KMS-11 (cell line): ENCODE measurements at regions not wholly inside any gene's neighbourhood (a gene's known extent, or its start where the extent isn't known, plus 50 kb on each side); places are given as distances from the start of the nearest gene placed in this dataset.

Experiments
- H2AFZ ChIP-seq: fragments of 200-600 bp; sonication (generic); 2 replicates; pipeline ENCODE4 v1.6.1; 2016; ENCODE audit warnings: antibody characterized with exemption, mixed run types, low read depth
- H3K27ac ChIP-seq: fragments of 200-600 bp; sonication (generic); 2 replicates; pipeline ENCODE4 v1.6.1; 2016; ENCODE audit warnings: mild to moderate bottlenecking, mixed run types
- H3K27me3 ChIP-seq: fragments of 200-600 bp; sonication (generic); 2 replicates; pipeline ENCODE4 v1.6.1; 2017; ENCODE audit warnings: mild to moderate bottlenecking, low read depth, mixed run types, moderate library complexity; ENCODE audit not compliant: insufficient read depth
- H3K36me3 ChIP-seq: fragments of 200-600 bp; sonication (generic); 2 replicates; pipeline ENCODE4 v1.6.1; 2017; ENCODE audit warnings: mild to moderate bottlenecking, mixed run types; ENCODE audit not compliant: insufficient read depth
- H3K4me1 ChIP-seq: fragments of 200-600 bp; sonication (generic); 2 replicates; pipeline ENCODE4 v1.6.1; 2016; ENCODE audit warnings: mild to moderate bottlenecking, low read depth, mixed run types; ENCODE audit not compliant: poor library complexity, severe bottlenecking
- H3K4me2 ChIP-seq: fragments of 200-600 bp; sonication (generic); 2 replicates; pipeline ENCODE4 v1.7.0; 2016; ENCODE audit warnings: mild to moderate bottlenecking, mixed run types
- H3K4me3 ChIP-seq: fragments of 200-600 bp; sonication (generic); IDR thresholded peaks from 2 replicates; pipeline ENCODE4 v1.6.1; 2017; ENCODE audit warnings: low read depth, low read length, mixed read lengths; ENCODE audit not compliant: insufficient read depth
- H3K79me2 ChIP-seq: fragments of 200-600 bp; sonication (generic); 2 replicates; pipeline ENCODE4 v1.6.1; 2016; ENCODE audit warnings: low read depth, mixed run types; ENCODE audit not compliant: insufficient read depth
- H3K9ac ChIP-seq: fragments of 200-600 bp; sonication (generic); 2 replicates; pipeline ENCODE4 v1.6.1; 2016; ENCODE audit warnings: mild to moderate bottlenecking, mixed run types
- H4K20me1 ChIP-seq: fragments of 200-600 bp; sonication (generic); 2 replicates; pipeline ENCODE4 v1.6.1; 2016; ENCODE audit warnings: mild to moderate bottlenecking, mixed run types; ENCODE audit not compliant: insufficient read depth
- TF ChIP-seq, protein P1 (sequence below): fragments of 200-600 bp; sonication (generic); conservative IDR thresholded peaks from 2 replicates; pipeline ENCODE4 v1.6.1; 2017; ENCODE audit warnings: low read depth, mild to moderate bottlenecking, antibody characterized with exemption, low read length, moderate library complexity, mixed read lengths

DNA sequence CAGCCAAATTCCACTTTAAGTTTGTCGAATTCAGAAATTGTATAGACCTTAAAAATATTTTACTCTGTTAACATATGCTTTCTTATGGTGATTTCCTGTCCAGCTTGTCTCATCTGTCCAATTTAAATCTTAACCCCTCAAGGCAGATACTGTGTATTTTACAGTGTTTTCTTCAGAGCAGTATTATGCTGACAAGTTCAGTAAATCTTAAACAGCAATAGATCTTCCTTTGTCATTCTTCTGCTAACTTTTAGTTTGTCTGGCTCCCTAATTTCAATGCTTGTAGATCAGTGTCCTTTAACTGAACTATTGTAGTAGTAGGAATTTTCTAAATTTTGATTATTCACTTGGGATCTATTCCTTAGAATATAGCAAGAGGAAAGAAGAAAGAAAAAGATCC lies 52.8 kb upstream of the MEIS1 start:
- Histone ChIP-seq H3K4me3 (no peak overlapping the region), H3K79me2 (no peaks in the 10 kb centered on the region), H4K20me1 (no peaks in the 10 kb centered on the region), H3K4me2 (no peak overlapping the region), H3K4me1 (no peaks in the 10 kb centered on the region), H3K27me3 (no peaks in the 10 kb centered on the region), H3K27ac (no peak overlapping the region), H3K36me3 (no peaks in the 10 kb centered on the region), H2AFZ (no peak overlapping the region), H3K9ac (no peak overlapping the region)
- TF ChIP-seq, protein P1, sequence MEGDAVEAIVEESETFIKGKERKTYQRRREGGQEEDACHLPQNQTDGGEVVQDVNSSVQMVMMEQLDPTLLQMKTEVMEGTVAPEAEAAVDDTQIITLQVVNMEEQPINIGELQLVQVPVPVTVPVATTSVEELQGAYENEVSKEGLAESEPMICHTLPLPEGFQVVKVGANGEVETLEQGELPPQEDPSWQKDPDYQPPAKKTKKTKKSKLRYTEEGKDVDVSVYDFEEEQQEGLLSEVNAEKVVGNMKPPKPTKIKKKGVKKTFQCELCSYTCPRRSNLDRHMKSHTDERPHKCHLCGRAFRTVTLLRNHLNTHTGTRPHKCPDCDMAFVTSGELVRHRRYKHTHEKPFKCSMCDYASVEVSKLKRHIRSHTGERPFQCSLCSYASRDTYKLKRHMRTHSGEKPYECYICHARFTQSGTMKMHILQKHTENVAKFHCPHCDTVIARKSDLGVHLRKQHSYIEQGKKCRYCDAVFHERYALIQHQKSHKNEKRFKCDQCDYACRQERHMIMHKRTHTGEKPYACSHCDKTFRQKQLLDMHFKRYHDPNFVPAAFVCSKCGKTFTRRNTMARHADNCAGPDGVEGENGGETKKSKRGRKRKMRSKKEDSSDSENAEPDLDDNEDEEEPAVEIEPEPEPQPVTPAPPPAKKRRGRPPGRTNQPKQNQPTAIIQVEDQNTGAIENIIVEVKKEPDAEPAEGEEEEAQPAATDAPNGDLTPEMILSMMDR = no peak

- Histone ChIP-seq H3K4me3 (no peak overlapping the region), H3K4me1 (no peaks in the 10 kb centered on the region), H3K27me3 (no peaks in the 10 kb centered on the region), H3K27ac (no peak overlapping the region), H4K20me1 (no peaks in the 10 kb centered on the region), H2AFZ (no peak overlapping the region), H3K79me2 (no peaks in the 10 kb centered on the region), H3K4me2 (no peak overlapping the region), H3K9ac (no peak overlapping the region), H3K36me3 (no peaks in the 10 kb centered on the region)
- TF ChIP-seq, protein P1 = no peak
Observed at GRCh38 chr2:66379473-66379872, 55.5 kb upstream of the MEIS1 start.

DNA sequence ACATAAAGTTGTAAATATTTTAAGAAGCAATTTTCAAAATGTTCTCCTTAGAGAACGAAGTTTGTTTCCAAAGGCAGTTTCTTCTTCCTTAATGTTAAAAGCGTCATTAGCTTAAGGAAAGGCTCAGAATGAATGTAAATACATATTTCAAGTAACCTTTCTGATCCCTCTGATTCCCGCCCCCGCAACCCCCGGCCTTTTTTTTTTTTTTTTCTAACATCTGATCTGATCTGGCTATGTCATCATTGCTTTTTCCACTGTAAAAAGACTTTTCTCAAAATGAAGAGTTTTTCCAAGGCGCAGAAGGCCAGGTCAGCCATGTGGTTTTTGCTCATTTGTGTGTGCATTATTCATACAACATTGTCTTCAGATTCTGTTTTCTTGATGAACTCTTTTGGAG lies 57.1 kb upstream of the MEIS1 start:
- Histone ChIP-seq H4K20me1 (no peaks in the 10 kb centered on the region), H3K9ac (no peak overlapping the region), H3K79me2 (no peaks in the 10 kb centered on the region), H3K27ac (no peak overlapping the region), H3K36me3 (no peaks in the 10 kb centered on the region), H3K4me2 (no peak overlapping the region), H2AFZ (no peak overlapping the region), H3K4me1 (no peaks in the 10 kb centered on the region), H3K4me3 (no peak overlapping the region), H3K27me3 (no peaks in the 10 kb centered on the region)
- TF ChIP-seq, protein P1 = no peak

DNA sequence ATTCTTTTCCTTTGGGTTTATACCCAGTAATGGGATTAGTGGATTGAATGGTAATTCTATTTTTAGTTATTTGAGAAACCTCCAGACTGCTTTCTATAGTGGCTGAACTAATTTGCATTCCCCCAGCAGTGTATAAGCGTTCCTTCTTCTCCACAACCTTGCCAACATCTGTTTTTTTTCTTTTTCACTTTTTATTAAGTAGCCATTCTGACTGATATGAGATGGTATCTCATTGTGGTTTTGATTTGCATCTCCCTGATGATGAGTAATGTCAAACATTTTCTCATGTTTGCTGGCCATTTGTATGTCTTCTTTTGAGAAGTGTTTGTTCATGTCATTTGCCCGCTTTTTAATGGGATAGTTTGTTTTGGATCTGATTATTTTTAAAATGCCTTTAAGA lies 64.1 kb upstream of the MEIS1 start:
- H3K27me3 ChIP-seq = no peaks in the 10 kb centered on the region
- no peak overlapping the region for H3K4me2 ChIP-seq
- H4K20me1 ChIP-seq = no peaks in the 10 kb centered on the region

More for the DNA sequence above, 64.1 kb upstream of the MEIS1 start:
- Histone ChIP-seq H3K36me3 (no peaks in the 10 kb centered on the region), H3K27ac (no peak overlapping the region), H3K9ac (no peak overlapping the region), H3K4me1 (no peaks in the 10 kb centered on the region), H2AFZ (no peak overlapping the region), H3K79me2 (no peaks in the 10 kb centered on the region), H3K4me3 (no peak overlapping the region)
- TF ChIP-seq, protein P1 = no peak
